ENCODE measurements at regions not wholly inside any gene's neighbourhood (a gene's known extent, or its start where the extent isn't known, plus 50 kb on each side); places are given as distances from the start of the nearest gene placed in this dataset.
"Not testable (repeated sequence)": the region's sequence is repeated elsewhere in the genome, so short reads cannot be mapped to it uniquely, and the experiment has no call there.

- no peak for DNase-seq
Measured at GRCh38 chr14:25699981-25700380, 650.0 kb upstream of the STXBP6 start.

GRCh38 chr14:25698111-25698510 is 648.2 kb upstream of the STXBP6 start:
- no peak for DNase-seq

- DNase-seq = no peak
Measured at GRCh38 chr14:25696176-25696575, 646.2 kb upstream of the STXBP6 start.

GRCh38 chr14:25685004-25685403 is 635.1 kb upstream of the STXBP6 start:
- no peak for DNase-seq

- DNase-seq = no peak
Measured at GRCh38 chr14:25680934-25681333, 631.0 kb upstream of the STXBP6 start.

GRCh38 chr14:25680511-25680910 is 630.6 kb upstream of the STXBP6 start:
- DNase-seq = not testable (repeated sequence)

GRCh38 chr14:25677111-25677510 is 627.2 kb upstream of the STXBP6 start:
- no peak for DNase-seq

GRCh38 chr14:25667387-25667786 is 617.4 kb upstream of the STXBP6 start:
- no peak for DNase-seq

GRCh38 chr14:25666877-25667276 is 616.9 kb upstream of the STXBP6 start:
- no peak for DNase-seq

- DNase-seq = no peak
Measured at GRCh38 chr14:25658988-25659387, 609.0 kb upstream of the STXBP6 start.

- no peak for DNase-seq
Measured at GRCh38 chr14:25630447-25630846, 580.5 kb upstream of the STXBP6 start.

GRCh38 chr14:25628978-25629377 is 579.0 kb upstream of the STXBP6 start:
- no peak for DNase-seq

GRCh38 chr14:25628390-25628789 is 578.4 kb upstream of the STXBP6 start:
- no peak for DNase-seq

GRCh38 chr14:25626986-25627385 is 577.0 kb upstream of the STXBP6 start:
- no peak for DNase-seq

- DNase-seq = no peak
Measured at GRCh38 chr14:25622763-25623162, 572.8 kb upstream of the STXBP6 start.

GRCh38 chr14:25620515-25620914 is 570.6 kb upstream of the STXBP6 start:
- DNase-seq = no peak

GRCh38 chr14:25615174-25615573 is 565.2 kb upstream of the STXBP6 start:
- DNase-seq = no peak

GRCh38 chr14:25607192-25607591 is 557.2 kb upstream of the STXBP6 start:
- no peak for DNase-seq

- DNase-seq = no peak
Measured at GRCh38 chr14:25602106-25602505, 552.2 kb upstream of the STXBP6 start.

- DNase-seq = no peak
Measured at GRCh38 chr14:25588751-25589150, 538.8 kb upstream of the STXBP6 start.

- no peak for DNase-seq
Measured at GRCh38 chr14:25574628-25575325, 524.8 kb upstream of the STXBP6 start.

- no peak for DNase-seq
Measured at GRCh38 chr14:25570483-25570882, 520.5 kb upstream of the STXBP6 start.

- DNase-seq = no peak
Measured at GRCh38 chr14:25557466-25557865, 507.5 kb upstream of the STXBP6 start.

- DNase-seq = no peak
Measured at GRCh38 chr14:25552826-25553225, 502.9 kb upstream of the STXBP6 start.

- DNase-seq = no peak
Measured at GRCh38 chr14:25551674-25552073, 501.7 kb upstream of the STXBP6 start.
